Stimulated activated CD4-positive, alpha-beta T cell treated with anti-CD3 and anti-CD28 coated beads, Interleukin-1b, Interleukin-23, amount 100 ng/mL, for 48 hours (primary cell): ENCODE measurements at regions not wholly inside any gene's neighbourhood (a gene's known extent, or its start where the extent isn't known, plus 50 kb on each side); places are given as distances from the start of the nearest gene placed in this dataset.

Experiments
- DNase-seq: peaks from one replicate; pipeline ENCODE4 v3.0.0-alpha.2; 2020

GRCh38 chr1:229981736-229982135 lies 85.3 kb upstream of the GALNT2 start:
- no peak for DNase-seq

GRCh38 chr1:229984310-229984991 lies 82.6 kb upstream of the GALNT2 start:
- DNase-seq = no peak

- DNase-seq = no peak
Observed at GRCh38 chr1:229984992-229985612, 81.9 kb upstream of the GALNT2 start.

- DNase-seq = no peak
Observed at GRCh38 chr1:229985613-229986010, 81.4 kb upstream of the GALNT2 start.

GRCh38 chr1:229986737-229987337 lies 80.2 kb upstream of the GALNT2 start:
- no peak for DNase-seq

GRCh38 chr1:229987953-229988352 lies 79.1 kb upstream of the GALNT2 start:
- no peak for DNase-seq

GRCh38 chr1:229988534-229988933 lies 78.5 kb upstream of the GALNT2 start:
- no peak for DNase-seq

GRCh38 chr1:229989591-229990248 lies 77.3 kb upstream of the GALNT2 start:
- no peak for DNase-seq

GRCh38 chr1:229990326-229990725 lies 76.7 kb upstream of the GALNT2 start:
- DNase-seq = no peak

- no peak for DNase-seq
Observed at GRCh38 chr1:229991104-229991513, 75.9 kb upstream of the GALNT2 start.

GRCh38 chr1:229991724-229992333 lies 75.2 kb upstream of the GALNT2 start:
- no peak for DNase-seq

- no peak for DNase-seq
Observed at GRCh38 chr1:229993060-229993459, 74.0 kb upstream of the GALNT2 start.

- no peak for DNase-seq
Observed at GRCh38 chr1:229993894-229994293, 73.1 kb upstream of the GALNT2 start.

GRCh38 chr1:229999004-229999670 lies 67.9 kb upstream of the GALNT2 start:
- no peak for DNase-seq

GRCh38 chr1:230000493-230001184 lies 66.4 kb upstream of the GALNT2 start:
- no peak for DNase-seq

- DNase-seq = no peak
Observed at GRCh38 chr1:230002164-230002803, 64.8 kb upstream of the GALNT2 start.

GRCh38 chr1:230003409-230003808 lies 63.6 kb upstream of the GALNT2 start:
- DNase-seq = no peak

GRCh38 chr1:230005040-230005439 lies 62.0 kb upstream of the GALNT2 start:
- DNase-seq = no peak

GRCh38 chr1:230008721-230009120 lies 58.3 kb upstream of the GALNT2 start:
- no peak for DNase-seq

GRCh38 chr1:230009611-230010313 lies 57.3 kb upstream of the GALNT2 start:
- DNase-seq = no peak
